Hindlimb muscle (tissue), 1 donor: ENCODE measurements at regions not wholly inside any gene's neighbourhood (a gene's known extent, or its start where the extent isn't known, plus 50 kb on each side); places are given as distances from the start of the nearest gene placed in this dataset.
"Not testable (repeated sequence)": the region's sequence is repeated elsewhere in the genome, so short reads cannot be mapped to it uniquely, and the experiment has no call there.

Experiments
- DNase-seq: peaks from one replicate; pipeline ENCODE4 v3.0.0-alpha.2; 2013

- DNase-seq: peak; percentile 11
These were observed 789.9 kb upstream of the KIF2B start for GRCh38 chr17:53032861-53033271.

GRCh38 chr17:53017227-53017626 is 805.5 kb upstream of the KIF2B start:
- no peak for DNase-seq

GRCh38 chr17:53016085-53016484 is 806.6 kb upstream of the KIF2B start:
- DNase-seq: no peak

GRCh38 chr17:53012364-53012763 is 810.4 kb upstream of the KIF2B start:
- no peak for DNase-seq

GRCh38 chr17:53006006-53006405 is 816.7 kb upstream of the KIF2B start:
- no peak for DNase-seq

GRCh38 chr17:53004902-53005301 is 817.8 kb upstream of the KIF2B start:
- no peak for DNase-seq

- DNase-seq: no peak
These were observed 826.8 kb upstream of the KIF2B start for GRCh38 chr17:52995881-52996280.

- no peak for DNase-seq
These were observed 827.6 kb upstream of the KIF2B start for GRCh38 chr17:52995147-52995546.

- DNase-seq: no peak
These were observed 827.6 kb upstream of the CA10 start for GRCh38 chr17:52986056-52986662.

GRCh38 chr17:52982331-52982730 is 823.8 kb upstream of the CA10 start:
- no peak for DNase-seq

GRCh38 chr17:52979921-52980320 is 821.4 kb upstream of the CA10 start:
- no peak for DNase-seq

- DNase-seq: no peak
These were observed 807.3 kb upstream of the CA10 start for GRCh38 chr17:52965856-52966255.

GRCh38 chr17:52961751-52962150 is 803.2 kb upstream of the CA10 start:
- DNase-seq: not testable (repeated sequence)

- no peak for DNase-seq
These were observed 798.9 kb upstream of the CA10 start for GRCh38 chr17:52957411-52957810.

- DNase-seq: no peak
These were observed 788.9 kb upstream of the CA10 start for GRCh38 chr17:52947418-52947817.

- no peak for DNase-seq
These were observed 780.2 kb upstream of the CA10 start for GRCh38 chr17:52938623-52939230.

- DNase-seq: no peak
These were observed 772.1 kb upstream of the CA10 start for GRCh38 chr17:52930581-52930980.

- no peak for DNase-seq
These were observed 771.6 kb upstream of the CA10 start for GRCh38 chr17:52930145-52930544.

GRCh38 chr17:52923658-52924057 is 765.1 kb upstream of the CA10 start:
- no peak for DNase-seq

- DNase-seq: no peak
These were observed 740.7 kb upstream of the CA10 start for GRCh38 chr17:52899235-52899634.

- DNase-seq: no peak
These were observed 736.8 kb upstream of the CA10 start for GRCh38 chr17:52895272-52895671.

- DNase-seq: no peak
These were observed 733.8 kb upstream of the CA10 start for GRCh38 chr17:52892334-52892733.

GRCh38 chr17:52885882-52886281 is 727.4 kb upstream of the CA10 start:
- DNase-seq: no peak

- not testable (repeated sequence) for DNase-seq
These were observed 725.5 kb upstream of the CA10 start for GRCh38 chr17:52883907-52884491.
